Ovary (tissue), 3 donors: ENCODE measurements at regions not wholly inside any gene's neighbourhood (a gene's known extent, or its start where the extent isn't known, plus 50 kb on each side); places are given as distances from the start of the nearest gene placed in this dataset.

Experiments
- POLR2A ChIP-seq: fragments of 450-650 bp; IDR thresholded peaks from one replicate; pipeline ENCODE4 v1.6.1; 2017; ENCODE audit warnings: antibody characterized with exemption, mild to moderate bottlenecking, moderate library complexity
- TF ChIP-seq, protein P1 (sequence below), 3 donors: fragments of 450-650 bp in 2 of 3; fragments of 200-600 bp in 1 of 3; IDR thresholded peaks; one replicate each; pipeline versions ENCODE4 v1.5.1 to v1.8.0; 2016 to 2022; ENCODE audit warnings: antibody characterized with exemption in 3 of 3, mild to moderate bottlenecking in 1 of 3
- donor health status: DM: no; HTN: no; CAD: no.

GRCh38 chr2:20106746-20107145 lies 55.3 kb upstream of the LAPTM4A start:
- TF ChIP-seq, protein P1, sequence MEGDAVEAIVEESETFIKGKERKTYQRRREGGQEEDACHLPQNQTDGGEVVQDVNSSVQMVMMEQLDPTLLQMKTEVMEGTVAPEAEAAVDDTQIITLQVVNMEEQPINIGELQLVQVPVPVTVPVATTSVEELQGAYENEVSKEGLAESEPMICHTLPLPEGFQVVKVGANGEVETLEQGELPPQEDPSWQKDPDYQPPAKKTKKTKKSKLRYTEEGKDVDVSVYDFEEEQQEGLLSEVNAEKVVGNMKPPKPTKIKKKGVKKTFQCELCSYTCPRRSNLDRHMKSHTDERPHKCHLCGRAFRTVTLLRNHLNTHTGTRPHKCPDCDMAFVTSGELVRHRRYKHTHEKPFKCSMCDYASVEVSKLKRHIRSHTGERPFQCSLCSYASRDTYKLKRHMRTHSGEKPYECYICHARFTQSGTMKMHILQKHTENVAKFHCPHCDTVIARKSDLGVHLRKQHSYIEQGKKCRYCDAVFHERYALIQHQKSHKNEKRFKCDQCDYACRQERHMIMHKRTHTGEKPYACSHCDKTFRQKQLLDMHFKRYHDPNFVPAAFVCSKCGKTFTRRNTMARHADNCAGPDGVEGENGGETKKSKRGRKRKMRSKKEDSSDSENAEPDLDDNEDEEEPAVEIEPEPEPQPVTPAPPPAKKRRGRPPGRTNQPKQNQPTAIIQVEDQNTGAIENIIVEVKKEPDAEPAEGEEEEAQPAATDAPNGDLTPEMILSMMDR (IDR thresholded peaks at IDR 0.05): no peak
- no peak for TF ChIP-seq POLR2A
